Astrocyte (in vitro differentiated cells and primary cell): ENCODE measurements at regions not wholly inside any gene's neighbourhood (a gene's known extent, or its start where the extent isn't known, plus 50 kb on each side); places are given as distances from the start of the nearest gene placed in this dataset.

Experiments used
- DNase-seq: peaks from one replicate; pipeline ENCODE4 v3.0.0-alpha.2; 2010; ENCODE audit warnings: low read depth
- FAIRE-seq: peaks from 2 replicates; lab custom pipeline; 2011; peaks lifted over from hg19 to GRCh38; lab: Jason Lieb, UNC
- H2AFZ ChIP-seq: 2 replicates; pipeline ENCODE4 v1.6.0; 2012; ENCODE audit warnings: low read depth, low read length, inconsistent platforms
- H3K27ac ChIP-seq: 2 replicates; pipeline ENCODE4 v1.5.1; 2011; ENCODE audit warnings: low read depth, low read length, inconsistent platforms
- H3K27me3 ChIP-seq: 2 replicates; pipeline ENCODE4 v1.6.0; 2011; ENCODE audit warnings: low read length, inconsistent platforms; ENCODE audit not compliant: insufficient read depth
- H3K36me3 ChIP-seq: 2 replicates; pipeline ENCODE4 v1.5.1; 2011; ENCODE audit warnings: low read length, inconsistent platforms; ENCODE audit not compliant: insufficient read depth
- H3K4me1 ChIP-seq: 2 replicates; pipeline ENCODE4 v1.5.1; 2011; ENCODE audit warnings: low read length, inconsistent platforms; ENCODE audit not compliant: insufficient read depth
- H3K4me2 ChIP-seq: 2 replicates; pipeline ENCODE4 v1.6.0; 2012; ENCODE audit warnings: low read length, inconsistent platforms
- H3K4me3 ChIP-seq: 2 replicates; pipeline ENCODE4 v1.5.1; 2011; ENCODE audit warnings: low read depth, mild to moderate bottlenecking, low read length, inconsistent platforms; ENCODE audit not compliant: insufficient read depth
- H3K79me2 ChIP-seq: 2 replicates; pipeline ENCODE4 v1.6.0; 2012; ENCODE audit warnings: mild to moderate bottlenecking, low read length, inconsistent platforms; ENCODE audit not compliant: insufficient read depth
- H3K9ac ChIP-seq: 2 replicates; pipeline ENCODE4 v1.6.0; 2012; ENCODE audit warnings: mild to moderate bottlenecking, low read length, inconsistent platforms
- H3K9me3 ChIP-seq: 2 replicates; pipeline ENCODE4 v1.5.1; 2012; ENCODE audit warnings: low read depth, mild to moderate bottlenecking, low read length, inconsistent platforms; ENCODE audit not compliant: insufficient read depth
- H4K20me1 ChIP-seq: 2 replicates; pipeline ENCODE4 v1.6.0; 2012; ENCODE audit warnings: low read length, inconsistent platforms; ENCODE audit not compliant: insufficient read depth
- H3K27ac Mint-ChIP-seq: one replicate; pipeline ENCODE4 v1.8.0; 2021; ENCODE audit warnings: mild to moderate bottlenecking, mixed read lengths; ENCODE audit not compliant: unreplicated experiment
- H3K27me3 Mint-ChIP-seq: one replicate; pipeline ENCODE4 v1.8.0; 2021; ENCODE audit warnings: low read depth, mixed read lengths; ENCODE audit not compliant: unreplicated experiment
- H3K36me3 Mint-ChIP-seq: one replicate; pipeline ENCODE4 v1.8.0; 2021; ENCODE audit warnings: low read depth, mixed read lengths; ENCODE audit not compliant: unreplicated experiment
- H3K4me1 Mint-ChIP-seq: one replicate; pipeline ENCODE4 v1.8.0; 2021; ENCODE audit warnings: low read depth, mixed read lengths; ENCODE audit not compliant: unreplicated experiment
- H3K4me3 Mint-ChIP-seq: one replicate; pipeline ENCODE4 v1.8.0; 2021; ENCODE audit warnings: mild to moderate bottlenecking, moderate library complexity, mixed read lengths; ENCODE audit not compliant: unreplicated experiment
- H3K9me3 Mint-ChIP-seq: one replicate; pipeline ENCODE4 v1.8.0; 2021; ENCODE audit warnings: mild to moderate bottlenecking, mixed read lengths; ENCODE audit not compliant: unreplicated experiment
- CTCF ChIP-seq: IDR thresholded peaks from 2 replicates; pipeline ENCODE4 v1.5.1; 2011; ENCODE audit warnings: low read depth, mild to moderate bottlenecking, inconsistent platforms, low read length, moderate library complexity; ENCODE audit not compliant: insufficient read depth
- EZH2 ChIP-seq: IDR thresholded peaks from 2 replicates; pipeline ENCODE4 v1.6.1; 2012; ENCODE audit warnings: mild to moderate bottlenecking, low read length, inconsistent platforms; ENCODE audit not compliant: insufficient read depth

DNA sequence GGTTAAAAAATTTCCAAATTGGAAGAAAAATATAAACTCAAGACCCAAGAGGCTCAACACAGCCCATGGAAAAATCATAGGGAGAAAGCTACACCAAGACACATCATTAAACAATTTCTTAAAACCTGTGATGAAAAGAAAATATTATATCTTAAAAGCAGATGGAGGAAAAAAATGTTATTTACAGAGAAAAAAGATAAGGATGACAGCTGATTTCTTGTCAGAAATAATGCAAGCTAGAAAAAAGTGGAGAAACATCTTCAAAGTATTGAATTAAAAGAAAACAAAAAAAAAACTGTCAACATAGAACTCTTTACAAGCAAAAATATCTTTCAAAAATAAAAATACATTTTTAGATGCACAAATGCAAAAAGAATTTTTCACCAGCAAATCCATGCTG is 930.5 kb downstream of the ADGRL2 start:
- Histone ChIP-seq H3K27ac (no peak overlapping the region), H4K20me1 (no peaks in the 10 kb centered on the region), H3K4me1 (no peaks in the 10 kb centered on the region), H3K9ac (no peak overlapping the region), H3K27me3 (no peaks in the 10 kb centered on the region), H3K4me3 (no peak overlapping the region), H3K4me2 (no peak overlapping the region), H3K36me3 (no peaks in the 10 kb centered on the region), H2AFZ (no peak overlapping the region), H3K79me2 (no peaks in the 10 kb centered on the region), H3K9me3 (no peaks in the 10 kb centered on the region)
- Mint-ChIP-seq H3K4me1 (no peaks in the 10 kb centered on the region), H3K9me3 (peaks cover 10% of the 10 kb centered on the region), H3K27me3 (no peaks in the 10 kb centered on the region), H3K36me3 (peaks cover 3% of the 10 kb centered on the region), H3K4me3 (no peak overlapping the region), H3K27ac (no peak overlapping the region)
- TF ChIP-seq EZH2 (no peak), CTCF (no peak)
- FAIRE-seq, result no peak
- DNase-seq, result no peak

DNA sequence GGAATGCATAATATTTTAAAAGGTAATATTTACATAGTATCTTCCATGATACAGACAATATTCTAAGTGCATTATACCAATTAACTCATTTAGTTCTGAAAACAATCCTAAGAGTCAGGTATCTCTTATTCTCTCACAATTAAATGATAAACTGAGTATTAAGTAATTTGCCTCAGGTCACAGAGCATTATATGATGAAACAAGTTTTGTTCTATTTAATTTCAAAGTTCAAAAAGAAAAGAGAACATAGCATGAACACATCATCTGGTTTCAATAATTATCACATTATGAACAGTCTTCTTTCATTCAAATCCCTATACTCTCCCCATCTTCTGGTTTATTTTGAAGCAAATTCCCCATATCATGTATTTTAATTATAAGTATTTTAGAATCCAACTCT is 927.5 kb downstream of the ADGRL2 start:
- no peak for DNase-seq
- FAIRE-seq, result no peak
- Histone ChIP-seq H2AFZ (no peak overlapping the region), H3K9ac (no peak overlapping the region), H3K9me3 (no peaks in the 10 kb centered on the region), H4K20me1 (no peaks in the 10 kb centered on the region), H3K4me1 (no peaks in the 10 kb centered on the region), H3K4me3 (no peak overlapping the region), H3K27me3 (no peaks in the 10 kb centered on the region), H3K36me3 (no peaks in the 10 kb centered on the region), H3K27ac (no peak overlapping the region), H3K4me2 (no peak overlapping the region), H3K79me2 (no peaks in the 10 kb centered on the region)
- Mint-ChIP-seq H3K27ac (no peak overlapping the region), H3K27me3 (no peaks in the 10 kb centered on the region), H3K36me3 (peaks cover 3% of the 10 kb centered on the region), H3K4me1 (no peaks in the 10 kb centered on the region), H3K9me3 (peaks cover 10% of the 10 kb centered on the region), H3K4me3 (no peak overlapping the region)
- TF ChIP-seq EZH2 (no peak), CTCF (no peak)

- H2AFZ ChIP-seq, result no peak overlapping the region
- Mint-ChIP-seq H3K4me3 (no peak overlapping the region), H3K9me3 (peaks cover 2% of the 10 kb centered on the region)
Observed at GRCh38 chr1:82724246-82724645, 923.5 kb downstream of the ADGRL2 start.

More at GRCh38 chr1:82724246-82724645, 923.5 kb downstream of the ADGRL2 start:
- no peak for DNase-seq
- H3K9ac ChIP-seq, result no peak overlapping the region
- H3K4me2 ChIP-seq, result no peak overlapping the region
- no peak for TF ChIP-seq EZH2
- no peak for TF ChIP-seq CTCF
- H3K4me3 ChIP-seq, result no peak overlapping the region
- H3K36me3 ChIP-seq, result no peaks in the 10 kb centered on the region
- no peaks in the 10 kb centered on the region for H3K9me3 ChIP-seq
- Mint-ChIP-seq H3K36me3 (no peaks in the 10 kb centered on the region), H3K27ac (no peak overlapping the region), H3K4me1 (no peaks in the 10 kb centered on the region), H3K27me3 (no peaks in the 10 kb centered on the region)
- no peaks in the 10 kb centered on the region for H3K4me1 ChIP-seq
- no peaks in the 10 kb centered on the region for H3K27me3 ChIP-seq
- no peak for FAIRE-seq
- H4K20me1 ChIP-seq, result no peaks in the 10 kb centered on the region
- H3K79me2 ChIP-seq, result no peaks in the 10 kb centered on the region
- H3K27ac ChIP-seq, result no peak overlapping the region
